HG03045 (cell line): ENCODE measurements at regions not wholly inside any gene's neighbourhood (a gene's known extent, or its start where the extent isn't known, plus 50 kb on each side); places are given as distances from the start of the nearest gene placed in this dataset.

Source experiments
- ATAC-seq: cut with Tn5 transposase; IDR thresholded peaks from one replicate; pipeline ENCODE4 v1.9.1; 2021; ENCODE audit warnings: mild to moderate bottlenecking, moderate library complexity; ENCODE audit not compliant: unreplicated experiment

GRCh38 chr2:41379496-41380221, 668.2 kb upstream of the PKDCC start:
- ATAC-seq: no peak

GRCh38 chr2:41381701-41382100, 666.1 kb upstream of the PKDCC start:
- no peak for ATAC-seq

- no peak for ATAC-seq
Observed at GRCh38 chr2:41387519-41387918, 660.3 kb upstream of the PKDCC start.

- no peak for ATAC-seq
Observed at GRCh38 chr2:41393621-41394020, 654.2 kb upstream of the PKDCC start.

- no peak for ATAC-seq
Observed at GRCh38 chr2:41394541-41394940, 653.3 kb upstream of the PKDCC start.

GRCh38 chr2:41395692-41396091, 652.1 kb upstream of the PKDCC start:
- ATAC-seq: no peak

GRCh38 chr2:41399437-41400087, 648.3 kb upstream of the PKDCC start:
- ATAC-seq: no peak

- no peak for ATAC-seq
Observed at GRCh38 chr2:41400088-41400665, 647.6 kb upstream of the PKDCC start.

GRCh38 chr2:41405441-41405840, 642.4 kb upstream of the PKDCC start:
- no peak for ATAC-seq

- ATAC-seq: no peak
Observed at GRCh38 chr2:41409328-41409727, 638.5 kb upstream of the PKDCC start.

GRCh38 chr2:41410011-41410410, 637.8 kb upstream of the PKDCC start:
- no peak for ATAC-seq

GRCh38 chr2:41413813-41414485, 633.9 kb upstream of the PKDCC start:
- no peak for ATAC-seq

GRCh38 chr2:41414486-41415230, 633.2 kb upstream of the PKDCC start:
- ATAC-seq: no peak

GRCh38 chr2:41417511-41417910, 630.3 kb upstream of the PKDCC start:
- no peak for ATAC-seq

- ATAC-seq: no peak
Observed at GRCh38 chr2:41420219-41420618, 627.6 kb upstream of the PKDCC start.

- no peak for ATAC-seq
Observed at GRCh38 chr2:41420872-41421271, 626.9 kb upstream of the PKDCC start.

- ATAC-seq: no peak
Observed at GRCh38 chr2:41431756-41432155, 616.1 kb upstream of the PKDCC start.

- ATAC-seq: no peak
Observed at GRCh38 chr2:41432459-41432858, 615.4 kb upstream of the PKDCC start.

GRCh38 chr2:41434991-41435390, 612.8 kb upstream of the PKDCC start:
- ATAC-seq: no peak

GRCh38 chr2:41441958-41442357, 605.9 kb upstream of the PKDCC start:
- no peak for ATAC-seq

GRCh38 chr2:41445865-41446264, 602.0 kb upstream of the PKDCC start:
- ATAC-seq: no peak
